ENCODE measurements at regions not wholly inside any gene's neighbourhood (a gene's known extent, or its start where the extent isn't known, plus 50 kb on each side); places are given as distances from the start of the nearest gene placed in this dataset.

DNA sequence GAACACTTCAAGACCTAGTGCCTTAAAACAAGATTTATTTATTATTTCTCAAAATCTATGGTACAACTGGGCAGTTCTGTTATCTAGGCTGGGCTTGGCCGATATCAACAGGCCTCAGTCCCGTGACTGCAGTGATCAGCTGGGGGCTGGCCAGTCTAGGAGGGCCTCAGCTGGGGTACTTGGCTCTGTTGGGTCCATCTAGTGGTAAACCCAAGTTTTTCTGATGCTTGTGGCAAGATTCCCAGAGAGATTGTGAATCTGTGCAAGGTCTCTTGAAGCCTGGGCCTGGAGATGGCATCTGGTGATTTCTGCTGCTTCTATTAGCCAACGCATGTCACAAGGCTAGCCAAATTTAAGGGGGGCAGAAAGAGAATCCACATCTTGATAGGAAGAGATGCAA lies 482.4 kb upstream of the SGO1 start:
- H3K27me3 Mint-ChIP-seq (ENCODE audit: insufficient read depth, low read depth), result no peaks in the 10 kb centered on the region
- H2AFZ ChIP-seq (replicated peaks), result peak overlapping the region; percentile 13
- DNase-seq (ENCODE audit: low spot score), result peak; percentile 65
- TF ChIP-seq, protein P1, sequence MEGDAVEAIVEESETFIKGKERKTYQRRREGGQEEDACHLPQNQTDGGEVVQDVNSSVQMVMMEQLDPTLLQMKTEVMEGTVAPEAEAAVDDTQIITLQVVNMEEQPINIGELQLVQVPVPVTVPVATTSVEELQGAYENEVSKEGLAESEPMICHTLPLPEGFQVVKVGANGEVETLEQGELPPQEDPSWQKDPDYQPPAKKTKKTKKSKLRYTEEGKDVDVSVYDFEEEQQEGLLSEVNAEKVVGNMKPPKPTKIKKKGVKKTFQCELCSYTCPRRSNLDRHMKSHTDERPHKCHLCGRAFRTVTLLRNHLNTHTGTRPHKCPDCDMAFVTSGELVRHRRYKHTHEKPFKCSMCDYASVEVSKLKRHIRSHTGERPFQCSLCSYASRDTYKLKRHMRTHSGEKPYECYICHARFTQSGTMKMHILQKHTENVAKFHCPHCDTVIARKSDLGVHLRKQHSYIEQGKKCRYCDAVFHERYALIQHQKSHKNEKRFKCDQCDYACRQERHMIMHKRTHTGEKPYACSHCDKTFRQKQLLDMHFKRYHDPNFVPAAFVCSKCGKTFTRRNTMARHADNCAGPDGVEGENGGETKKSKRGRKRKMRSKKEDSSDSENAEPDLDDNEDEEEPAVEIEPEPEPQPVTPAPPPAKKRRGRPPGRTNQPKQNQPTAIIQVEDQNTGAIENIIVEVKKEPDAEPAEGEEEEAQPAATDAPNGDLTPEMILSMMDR (IDR thresholded peaks at IDR 0.05), result peak; percentile 50
- TF ChIP-seq EZH2phosphoT487 (IDR thresholded peaks at IDR 0.05), result no peak
- no peaks in the 10 kb centered on the region for H3K79me2 ChIP-seq (ENCODE audit: low read depth)
- H3K27me3 ChIP-seq, result no peaks in the 10 kb centered on the region
- H3K4me1 Mint-ChIP-seq, result peaks cover 3% of the 10 kb centered on the region
- no peak overlapping the region for H3K27ac Mint-ChIP-seq
- no peaks in the 10 kb centered on the region for H3K36me3 Mint-ChIP-seq
- no peaks in the 10 kb centered on the region for H4K20me1 ChIP-seq (ENCODE audit: low read depth)
- no peak overlapping the region for H3K9ac ChIP-seq
- H3K36me3 ChIP-seq, result no peaks in the 10 kb centered on the region
- H3K4me1 ChIP-seq, result no peaks in the 10 kb centered on the region
- H3F3A ChIP-seq (ENCODE audit: low read depth), result no peaks in the 10 kb centered on the region
- H3K9me3 Mint-ChIP-seq, result no peaks in the 10 kb centered on the region
- no peak overlapping the region for H3K4me3 ChIP-seq
- no peaks in the 10 kb centered on the region for H3K9me3 ChIP-seq (ENCODE audit: low read depth)
- no peak overlapping the region for H3K4me3 Mint-ChIP-seq
- H3K4me2 ChIP-seq, result no peak overlapping the region
- H3K27ac ChIP-seq, result no peak overlapping the region

DNA sequence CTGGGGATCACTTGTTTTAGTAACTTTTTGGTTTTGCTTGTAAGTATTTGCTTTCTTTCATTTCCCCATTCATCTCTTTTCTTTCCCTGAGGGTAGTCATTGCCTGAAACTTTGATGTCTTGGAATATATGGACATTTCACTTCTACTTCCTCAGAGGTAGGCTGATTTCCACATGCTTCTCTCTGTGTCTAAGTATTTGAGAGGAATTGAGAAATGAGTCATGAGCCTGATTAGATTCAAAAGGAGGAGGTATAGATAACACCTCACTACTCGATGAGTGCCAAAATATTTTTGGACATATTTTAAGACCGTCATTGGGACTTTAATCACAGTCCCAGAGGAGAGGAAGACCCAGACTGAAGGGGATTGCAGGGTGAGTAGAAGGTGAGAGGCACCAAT lies 480.1 kb upstream of the SGO1 start:
- TF ChIP-seq, protein P1 (IDR thresholded peaks at IDR 0.05), result no peak
- TF ChIP-seq EZH2 (IDR thresholded peaks at IDR 0.05) (no peak), EZH2phosphoT487 (IDR thresholded peaks at IDR 0.05) (no peak)
- no peaks in the 10 kb centered on the region for H3K9me3 ChIP-seq (ENCODE audit: low read depth)
- H3K27me3 ChIP-seq, result no peaks in the 10 kb centered on the region
- no peak overlapping the region for H3K4me2 ChIP-seq
- peak overlapping the region; percentile 31 for H2AFZ ChIP-seq (replicated peaks)
- no peaks in the 10 kb centered on the region for H3K36me3 ChIP-seq
- H4K20me1 ChIP-seq (ENCODE audit: low read depth), result no peaks in the 10 kb centered on the region
- H3K4me1 ChIP-seq, result no peaks in the 10 kb centered on the region
- H3K9ac ChIP-seq, result no peak overlapping the region
- Mint-ChIP-seq H3K36me3 (no peaks in the 10 kb centered on the region), H3K4me1 (peaks cover 3% of the 10 kb centered on the region), H3K9me3 (no peaks in the 10 kb centered on the region), H3K27ac (no peak overlapping the region), H3K27me3 (ENCODE audit: insufficient read depth, low read depth) (no peaks in the 10 kb centered on the region), H3K4me3 (no peak overlapping the region)
- H3K79me2 ChIP-seq (ENCODE audit: low read depth), result no peaks in the 10 kb centered on the region
- DNase-seq (ENCODE audit: low spot score), result no peak
- H3K27ac ChIP-seq, result no peak overlapping the region
- no peak overlapping the region for H3K4me3 ChIP-seq
- no peaks in the 10 kb centered on the region for H3F3A ChIP-seq (ENCODE audit: low read depth)

DNA sequence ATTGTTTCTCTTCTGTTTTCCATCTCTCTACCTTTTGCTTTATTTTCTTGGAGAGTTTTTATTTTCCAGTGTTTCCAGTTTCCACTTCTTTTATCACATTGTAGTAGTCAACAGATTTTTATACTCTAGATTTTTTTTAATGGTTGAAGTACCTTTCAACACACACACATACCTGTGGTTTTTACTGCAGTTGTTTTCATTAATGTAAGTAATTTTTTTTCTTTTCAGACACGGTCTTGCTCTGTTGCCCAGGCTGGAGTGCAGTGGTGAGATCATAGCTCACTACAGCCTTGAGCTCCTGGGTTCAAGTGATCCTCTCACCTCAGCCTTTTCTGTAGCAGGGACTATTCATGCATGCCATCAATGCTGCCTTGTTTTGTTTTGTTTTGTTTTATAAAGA lies 472.5 kb upstream of the SGO1 start:
- Histone ChIP-seq H4K20me1 (ENCODE audit: low read depth) (no peaks in the 10 kb centered on the region), H3K36me3 (no peaks in the 10 kb centered on the region), H3K27ac (no peak overlapping the region), H3K79me2 (ENCODE audit: low read depth) (no peaks in the 10 kb centered on the region), H3K4me1 (no peaks in the 10 kb centered on the region), H3K4me2 (no peak overlapping the region), H3K27me3 (no peaks in the 10 kb centered on the region), H3K9ac (no peak overlapping the region), H3K4me3 (no peak overlapping the region), H3K9me3 (ENCODE audit: low read depth) (no peaks in the 10 kb centered on the region), H2AFZ (replicated peaks) (no peak overlapping the region), H3F3A (ENCODE audit: low read depth) (no peaks in the 10 kb centered on the region)
- Mint-ChIP-seq H3K27ac (no peak overlapping the region), H3K9me3 (no peaks in the 10 kb centered on the region), H3K4me1 (no peaks in the 10 kb centered on the region), H3K4me3 (no peak overlapping the region), H3K27me3 (ENCODE audit: insufficient read depth, low read depth) (peaks cover 6% of the 10 kb centered on the region), H3K36me3 (no peaks in the 10 kb centered on the region)
- TF ChIP-seq EZH2 (IDR thresholded peaks at IDR 0.05) (no peak), EZH2phosphoT487 (IDR thresholded peaks at IDR 0.05) (no peak)
- TF ChIP-seq, protein P1 (IDR thresholded peaks at IDR 0.05), result no peak
- no peak for DNase-seq (ENCODE audit: low spot score)

DNA sequence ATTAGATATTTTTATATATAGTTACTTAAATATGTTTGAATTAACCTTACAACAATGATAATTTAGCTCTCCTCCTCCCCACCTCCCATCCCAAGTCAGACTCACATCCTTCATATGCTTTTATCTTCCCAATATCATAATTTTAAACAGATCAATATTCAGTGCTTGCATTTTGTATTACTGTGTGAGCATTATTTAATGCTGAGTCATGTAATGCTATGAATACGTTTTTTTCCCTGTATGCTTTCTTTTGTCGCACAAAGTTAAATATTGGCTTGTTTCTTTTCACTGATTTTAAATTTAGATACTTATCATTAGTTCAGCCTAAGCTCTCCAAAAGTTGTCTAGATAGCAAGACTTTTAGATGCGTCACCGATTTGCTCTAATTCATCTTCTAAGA lies 471.6 kb upstream of the SGO1 start:
- no peak overlapping the region for H3K4me3 Mint-ChIP-seq
- no peaks in the 10 kb centered on the region for H3K9me3 ChIP-seq (ENCODE audit: low read depth)
- no peak for TF ChIP-seq EZH2phosphoT487 (IDR thresholded peaks at IDR 0.05)
- TF ChIP-seq, protein P1 (IDR thresholded peaks at IDR 0.05), result no peak
- TF ChIP-seq EZH2 (IDR thresholded peaks at IDR 0.05), result no peak
- no peaks in the 10 kb centered on the region for H3K4me1 ChIP-seq
- no peak overlapping the region for H3K4me3 ChIP-seq
- H3K4me1 Mint-ChIP-seq, result no peaks in the 10 kb centered on the region
- H3K4me2 ChIP-seq, result no peak overlapping the region
- H3K36me3 Mint-ChIP-seq, result no peaks in the 10 kb centered on the region
- no peaks in the 10 kb centered on the region for H3K27me3 ChIP-seq
- H2AFZ ChIP-seq (replicated peaks), result no peak overlapping the region
- no peak overlapping the region for H3K27ac ChIP-seq
- H3K79me2 ChIP-seq (ENCODE audit: low read depth), result no peaks in the 10 kb centered on the region
- no peaks in the 10 kb centered on the region for H3K36me3 ChIP-seq
- no peaks in the 10 kb centered on the region for H4K20me1 ChIP-seq (ENCODE audit: low read depth)
- H3F3A ChIP-seq (ENCODE audit: low read depth), result no peaks in the 10 kb centered on the region
- H3K27ac Mint-ChIP-seq, result no peak overlapping the region
- H3K9ac ChIP-seq, result no peak overlapping the region
- H3K27me3 Mint-ChIP-seq (ENCODE audit: insufficient read depth, low read depth), result peaks cover 6% of the 10 kb centered on the region
- no peak for DNase-seq (ENCODE audit: low spot score)
- H3K9me3 Mint-ChIP-seq, result no peaks in the 10 kb centered on the region
